Heart left ventricle (tissue), 16 donors: ENCODE measurements at regions not wholly inside any gene's neighbourhood (a gene's known extent, or its start where the extent isn't known, plus 50 kb on each side); places are given as distances from the start of the nearest gene placed in this dataset.
A peak's percentile ranks its signal among the peaks of the same experiment; 100 is the strongest.

Source experiments
- ATAC-seq, 4 donors: fragments of 200-7000 bp; cut with Tn5 transposase; one replicate each; pipeline ENCODE4 v1.9.1; 2020 to 2022; ENCODE audit warnings: moderate library complexity in 4 of 4, mild to moderate bottlenecking in 3 of 4, moderate number of reproducible peaks in 1 of 4
- DNase-seq, 5 donors: peaks; one replicate each; pipeline ENCODE4 v3.0.0-alpha.2; 2020
- H3K27ac ChIP-seq, 12 donors: fragments of 200-600 bp; sonication (generic) in 4 of 12; one replicate each; pipeline versions ENCODE4 v1.5.0 to v1.8.0; 2016 to 2022; ENCODE audit warnings: mild to moderate bottlenecking in 2 of 12
- H3K27me3 ChIP-seq, 9 donors: fragments of 200-600 bp; sonication (generic) in 2 of 9; one replicate each; pipeline versions ENCODE4 v1.5.1 to v1.8.0; 2016 to 2022; ENCODE audit warnings: mild to moderate bottlenecking in 3 of 9
- H3K36me3 ChIP-seq, 9 donors: fragments of 200-600 bp; sonication (generic) in 2 of 9; one replicate each; pipeline versions ENCODE4 v1.5.0 to v1.8.0; 2018 to 2022; ENCODE audit warnings: mild to moderate bottlenecking in 2 of 9
- H3K4me1 ChIP-seq, 12 donors: fragments of 200-600 bp; sonication (generic) in 4 of 12; one replicate each; pipeline versions ENCODE4 v1.5.0 to v1.8.0; 2016 to 2022; ENCODE audit warnings: mild to moderate bottlenecking in 3 of 12
- H3K4me3 ChIP-seq, 12 donors: fragments of 200-600 bp; sonication (generic) in 4 of 12; one replicate each; pipeline versions ENCODE4 v1.5.0 to v1.8.0; 2017 to 2022; ENCODE audit warnings: mild to moderate bottlenecking in 9 of 12, moderate library complexity in 4 of 12
- H3K9me3 ChIP-seq, 12 donors: fragments of 200-600 bp; sonication (generic) in 4 of 12; one replicate each; pipeline versions ENCODE4 v1.5.0 to v1.8.0; 2016 to 2022; ENCODE audit warnings: mild to moderate bottlenecking in 1 of 12
- POLR2A ChIP-seq, 2 donors: fragments of 450-650 bp; IDR thresholded peaks; one replicate each; pipeline ENCODE4 v1.6.1; 2017; ENCODE audit warnings: antibody characterized with exemption in 2 of 2, mild to moderate bottlenecking in 2 of 2, moderate library complexity in 2 of 2
- WGBS, 4 donors: extraction: QIAGEN DNeasy Blood & Tissue Kit in 2 of 4; methylation state at CpG; one replicate each; pipeline versions ENCODE4 v1.1.5 to v1.1.7; 2013 to 2018; 5-methylcytosine and 5-hydroxymethylcytosine counted together
- intact Hi-C, 10 donors: fragments of 100-400 bp; cut with DNase I; formaldehyde crosslinking; loops; one replicate each; pipeline versions ENCODE4 v1.11.1 to v1.14.2; 2022
- TF ChIP-seq, protein P1 (sequence below), 12 donors: fragments of 200-600 bp; sonication (generic) in 4 of 12; IDR thresholded peaks; one replicate each; pipeline versions ENCODE4 v1.5.0 to v1.8.0; 2018 to 2022; ENCODE audit warnings: antibody characterized with exemption in 12 of 12, mild to moderate bottlenecking in 5 of 12
- donor health status: ischemic (EF 13 %, LVEDD 7.1; RV severe dilation, severe dysfunction).
- donor health status: healthy with polysubstance abuse.
- donor health status: DM: no; HTN: yes; CAD: no.
- donor health status: DM: no; HTN: no; CAD: no.
- donor health status: ischemic (EF 25% LVEDD 6.9; RV normal size, moderate dysfunction).
- donor health status: ischemic (EF 25% LVEDD 5.7; RV mildly dilated, moderate dysfunction).
- donor health status: healthy.
- donor health status: DM: yes; HTN: yes; CAD: no.
- donor health status: ischemic (EF 35%, LVEDD 5.7; RV mildly dilated, moderate dysfunction).
- donor health status: nonischemic (EF 11% LVEDD 7.7; RV severe dilation, severe dysfunction).
- donor health status: DM: yes; HTN: yes; CAD: no.
- donor health status: PGD.
- donor health status: ischemic (EF 29% LVEDD 5.4; RV normal size, mild dysfunction).
- donor health status: nonischemic (EF 23%, LVEDD 6.1; RV moderate dilation, normal function).

- H3K9me3 ChIP-seq, result no peaks in the 10 kb centered on the region
- no peak overlapping the region for H3K4me3 ChIP-seq
- no peak for TF ChIP-seq POLR2A (IDR thresholded peaks at IDR 0.05)
- TF ChIP-seq, protein P1, sequence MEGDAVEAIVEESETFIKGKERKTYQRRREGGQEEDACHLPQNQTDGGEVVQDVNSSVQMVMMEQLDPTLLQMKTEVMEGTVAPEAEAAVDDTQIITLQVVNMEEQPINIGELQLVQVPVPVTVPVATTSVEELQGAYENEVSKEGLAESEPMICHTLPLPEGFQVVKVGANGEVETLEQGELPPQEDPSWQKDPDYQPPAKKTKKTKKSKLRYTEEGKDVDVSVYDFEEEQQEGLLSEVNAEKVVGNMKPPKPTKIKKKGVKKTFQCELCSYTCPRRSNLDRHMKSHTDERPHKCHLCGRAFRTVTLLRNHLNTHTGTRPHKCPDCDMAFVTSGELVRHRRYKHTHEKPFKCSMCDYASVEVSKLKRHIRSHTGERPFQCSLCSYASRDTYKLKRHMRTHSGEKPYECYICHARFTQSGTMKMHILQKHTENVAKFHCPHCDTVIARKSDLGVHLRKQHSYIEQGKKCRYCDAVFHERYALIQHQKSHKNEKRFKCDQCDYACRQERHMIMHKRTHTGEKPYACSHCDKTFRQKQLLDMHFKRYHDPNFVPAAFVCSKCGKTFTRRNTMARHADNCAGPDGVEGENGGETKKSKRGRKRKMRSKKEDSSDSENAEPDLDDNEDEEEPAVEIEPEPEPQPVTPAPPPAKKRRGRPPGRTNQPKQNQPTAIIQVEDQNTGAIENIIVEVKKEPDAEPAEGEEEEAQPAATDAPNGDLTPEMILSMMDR (IDR thresholded peaks at IDR 0.05), result no peak
- H3K27me3 ChIP-seq, result no peaks in the 10 kb centered on the region
- ATAC-seq, result no peak
- peaks cover 0 to 56% (median 41%) of the 10 kb centered on the region in 12 donors for H3K4me1 ChIP-seq
- intact Hi-C loops, result loop anchor here (2.0 to 10.0 kb wide), 7 partner anchors 149 to 489 kb away; partner anchors contain the start of genes ITM2B (in 2 of the 10) and MED4 (in 2 of the 10)
- no peak for DNase-seq
- peak overlapping the region in 1 of 12 donors; percentile 9 for H3K27ac ChIP-seq
- 52 to 75% (median 63%) methylated on average over 3 of the region's 3 CpGs for WGBS, 4 donors
- H3K36me3 ChIP-seq, result no peaks in the 10 kb centered on the region
These were observed 51.0 kb upstream of the RCBTB2 start for GRCh38 chr13:48583859-48584311.

DNA sequence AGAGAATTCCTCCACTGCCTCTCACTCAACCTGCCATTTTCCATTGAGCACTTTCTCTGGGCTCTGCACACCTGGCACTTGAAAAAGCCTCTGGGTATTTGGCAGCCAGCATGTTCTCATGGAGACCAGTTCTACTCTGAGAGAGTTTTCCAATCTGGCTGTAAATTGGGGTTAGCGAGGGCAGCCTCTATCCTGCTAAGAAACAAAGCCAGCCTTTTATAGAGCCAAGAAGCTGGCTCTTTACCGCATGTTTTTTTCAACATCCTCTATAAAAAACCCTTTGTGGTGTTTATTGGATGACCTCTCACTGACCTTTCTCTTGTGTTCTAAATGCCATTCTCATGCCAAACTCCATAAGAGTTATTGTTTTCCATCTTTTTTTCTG, 52.6 kb upstream of the RCBTB2 start:
- DNase-seq (peak in 2 of 5 donors; percentile 28 to 46), ATAC-seq (peak; percentile 50 to 80 (median 73))
- whole genome bisulfite sequencing, 4 donors, result 13 to 32% (median 25%) methylated on average over 2 of the region's 2 CpGs
- intact Hi-C loops, result loop anchor here in 8 of 10 donors (10.0 kb wide), 4 partner anchors 151 to 491 kb away; partner anchors contain the start of genes ITM2B (in 2 of the 8) and MED4 (in 2 of the 8)
- no peak overlapping the region for H3K4me3 ChIP-seq
- no peaks in the 10 kb centered on the region for H3K27me3 ChIP-seq
- peaks cover 0 to 42% (median 30%) of the 10 kb centered on the region in 12 donors for H3K4me1 ChIP-seq
- no peaks in the 10 kb centered on the region for H3K9me3 ChIP-seq
- H3K36me3 ChIP-seq, result no peaks in the 10 kb centered on the region
- peak overlapping the region in 11 of 12 donors; percentile 12 to 63 (median 43) for H3K27ac ChIP-seq
- no peak for TF ChIP-seq POLR2A (IDR thresholded peaks at IDR 0.05)
- TF ChIP-seq, protein P1 (IDR thresholded peaks at IDR 0.05), result no peak

- intact Hi-C loops, result loop anchor here in 8 of 10 donors (10.0 kb wide), 4 partner anchors 152 to 492 kb away; partner anchors contain the start of genes ITM2B (in 2 of the 8) and MED4 (in 2 of the 8)
- TF ChIP-seq, protein P1 (IDR thresholded peaks at IDR 0.05), result no peak
- TF ChIP-seq POLR2A (IDR thresholded peaks at IDR 0.05), result no peak
- no peaks in the 10 kb centered on the region for H3K27me3 ChIP-seq
- H3K27ac ChIP-seq, result peak overlapping the region in 10 of 12 donors; percentile 12 to 63 (median 44)
- 4 to 11% (median 6%) methylated on average over 5 of the region's 5 CpGs for WGBS, 4 donors
- DNase-seq (peak in 4 of 5 donors; percentile 70 to 75 (median 74)), ATAC-seq (peak; percentile 30 to 81 (median 77))
- H3K4me1 ChIP-seq, result peaks cover 0 to 40% (median 28%) of the 10 kb centered on the region in 12 donors
- no peaks in the 10 kb centered on the region for H3K36me3 ChIP-seq
- H3K9me3 ChIP-seq, result no peaks in the 10 kb centered on the region
- no peak overlapping the region for H3K4me3 ChIP-seq
These were observed 53.8 kb upstream of the RCBTB2 start for GRCh38 chr13:48586591-48587103.

GRCh38 chr13:48588120-48588519, 55.2 kb upstream of the RCBTB2 start:
- H3K27me3 ChIP-seq, result no peaks in the 10 kb centered on the region
- no peak overlapping the region for H3K4me3 ChIP-seq
- DNase-seq (no peak), ATAC-seq (no peak)
- WGBS, 4 donors, result 98 to 100% (median 99%) methylated on average over 2 of the region's 2 CpGs
- TF ChIP-seq, protein P1 (IDR thresholded peaks at IDR 0.05), result no peak
- no peak for TF ChIP-seq POLR2A (IDR thresholded peaks at IDR 0.05)
- intact Hi-C loops, result loop anchor here in 8 of 10 donors (10.0 kb wide), 4 partner anchors 153 to 493 kb away; partner anchors contain the start of genes ITM2B (in 2 of the 8) and MED4 (in 2 of the 8)
- H3K36me3 ChIP-seq, result no peaks in the 10 kb centered on the region
- peaks cover 0 to 40% (median 28%) of the 10 kb centered on the region in 12 donors for H3K4me1 ChIP-seq
- H3K27ac ChIP-seq, result no peak overlapping the region
- no peaks in the 10 kb centered on the region for H3K9me3 ChIP-seq
